Fibroblast of lung (primary cell): ENCODE measurements at regions not wholly inside any gene's neighbourhood (a gene's known extent, or its start where the extent isn't known, plus 50 kb on each side); places are given as distances from the start of the nearest gene placed in this dataset.

ENCODE experiments used
- CTCF ChIP-seq, 2 donors: IDR thresholded peaks in 1 of 2; conservative IDR thresholded peaks in 1 of 2; 1 replicate in 1 of 2; 2 replicates in 1 of 2; pipeline ENCODE4 v1.5.1; 2011 to 2012; ENCODE audit warnings: low read length in 2 of 2, control low read depth in 1 of 2, inconsistent platforms in 1 of 2, low read depth in 1 of 2, mild to moderate bottlenecking in 1 of 2
- EZH2 ChIP-seq: IDR thresholded peaks from 2 replicates; pipeline ENCODE4 v1.5.1; 2012; ENCODE audit warnings: low read length, control low read depth, mild to moderate bottlenecking; ENCODE audit errors: missing control alignments

- TF ChIP-seq CTCF (conservative IDR thresholded peaks at IDR 0.05 in 1 of 2, IDR thresholded peaks at IDR 0.05 in 1 of 2; ENCODE audit: low read depth in 1 of 2, low read length in 2 of 2) (no peak), EZH2 (no peak)
These were observed 69.2 kb upstream of the WLS start for GRCh38 chr1:68301471-68302001.
